Astrocyte (in vitro differentiated cells and primary cell): ENCODE measurements at regions not wholly inside any gene's neighbourhood (a gene's known extent, or its start where the extent isn't known, plus 50 kb on each side); places are given as distances from the start of the nearest gene placed in this dataset.
"Not testable (repeated sequence)": the region's sequence is repeated elsewhere in the genome, so short reads cannot be mapped to it uniquely, and the experiment has no call there.

ENCODE experiments used
- DNase-seq: peaks from one replicate; pipeline ENCODE4 v3.0.0-alpha.2; 2010; ENCODE audit warnings: low read depth
- FAIRE-seq: peaks from 2 replicates; lab custom pipeline; 2011; peaks lifted over from hg19 to GRCh38; lab: Jason Lieb, UNC
- H2AFZ ChIP-seq: 2 replicates; pipeline ENCODE4 v1.6.0; 2012; ENCODE audit warnings: low read depth, low read length, inconsistent platforms
- H3K27ac ChIP-seq: 2 replicates; pipeline ENCODE4 v1.5.1; 2011; ENCODE audit warnings: low read depth, low read length, inconsistent platforms
- H3K27me3 ChIP-seq: 2 replicates; pipeline ENCODE4 v1.6.0; 2011; ENCODE audit warnings: low read length, inconsistent platforms; ENCODE audit not compliant: insufficient read depth
- H3K36me3 ChIP-seq: 2 replicates; pipeline ENCODE4 v1.5.1; 2011; ENCODE audit warnings: low read length, inconsistent platforms; ENCODE audit not compliant: insufficient read depth
- H3K4me1 ChIP-seq: 2 replicates; pipeline ENCODE4 v1.5.1; 2011; ENCODE audit warnings: low read length, inconsistent platforms; ENCODE audit not compliant: insufficient read depth
- H3K4me2 ChIP-seq: 2 replicates; pipeline ENCODE4 v1.6.0; 2012; ENCODE audit warnings: low read length, inconsistent platforms
- H3K4me3 ChIP-seq: 2 replicates; pipeline ENCODE4 v1.5.1; 2011; ENCODE audit warnings: low read depth, mild to moderate bottlenecking, low read length, inconsistent platforms; ENCODE audit not compliant: insufficient read depth
- H3K79me2 ChIP-seq: 2 replicates; pipeline ENCODE4 v1.6.0; 2012; ENCODE audit warnings: mild to moderate bottlenecking, low read length, inconsistent platforms; ENCODE audit not compliant: insufficient read depth
- H3K9ac ChIP-seq: 2 replicates; pipeline ENCODE4 v1.6.0; 2012; ENCODE audit warnings: mild to moderate bottlenecking, low read length, inconsistent platforms
- H3K9me3 ChIP-seq: 2 replicates; pipeline ENCODE4 v1.5.1; 2012; ENCODE audit warnings: low read depth, mild to moderate bottlenecking, low read length, inconsistent platforms; ENCODE audit not compliant: insufficient read depth
- H4K20me1 ChIP-seq: 2 replicates; pipeline ENCODE4 v1.6.0; 2012; ENCODE audit warnings: low read length, inconsistent platforms; ENCODE audit not compliant: insufficient read depth
- H3K27ac Mint-ChIP-seq: one replicate; pipeline ENCODE4 v1.8.0; 2021; ENCODE audit warnings: mild to moderate bottlenecking, mixed read lengths; ENCODE audit not compliant: unreplicated experiment
- H3K27me3 Mint-ChIP-seq: one replicate; pipeline ENCODE4 v1.8.0; 2021; ENCODE audit warnings: low read depth, mixed read lengths; ENCODE audit not compliant: unreplicated experiment
- H3K36me3 Mint-ChIP-seq: one replicate; pipeline ENCODE4 v1.8.0; 2021; ENCODE audit warnings: low read depth, mixed read lengths; ENCODE audit not compliant: unreplicated experiment
- H3K4me1 Mint-ChIP-seq: one replicate; pipeline ENCODE4 v1.8.0; 2021; ENCODE audit warnings: low read depth, mixed read lengths; ENCODE audit not compliant: unreplicated experiment
- H3K4me3 Mint-ChIP-seq: one replicate; pipeline ENCODE4 v1.8.0; 2021; ENCODE audit warnings: mild to moderate bottlenecking, moderate library complexity, mixed read lengths; ENCODE audit not compliant: unreplicated experiment
- H3K9me3 Mint-ChIP-seq: one replicate; pipeline ENCODE4 v1.8.0; 2021; ENCODE audit warnings: mild to moderate bottlenecking, mixed read lengths; ENCODE audit not compliant: unreplicated experiment
- CTCF ChIP-seq: IDR thresholded peaks from 2 replicates; pipeline ENCODE4 v1.5.1; 2011; ENCODE audit warnings: low read depth, mild to moderate bottlenecking, inconsistent platforms, low read length, moderate library complexity; ENCODE audit not compliant: insufficient read depth
- EZH2 ChIP-seq: IDR thresholded peaks from 2 replicates; pipeline ENCODE4 v1.6.1; 2012; ENCODE audit warnings: mild to moderate bottlenecking, low read length, inconsistent platforms; ENCODE audit not compliant: insufficient read depth

GRCh38 chr22:16695261-16695660 lies 102.7 kb upstream of the CCT8L2 start:
- Mint-ChIP-seq H3K36me3 (no peaks in the 10 kb centered on the region), H3K4me3 (no peak overlapping the region), H3K27ac (no peak overlapping the region), H3K9me3 (peaks cover 31% of the 10 kb centered on the region), H3K4me1 (no peaks in the 10 kb centered on the region), H3K27me3 (no peaks in the 10 kb centered on the region)
- Histone ChIP-seq H3K9ac (no peak overlapping the region), H3K4me2 (no peak overlapping the region), H3K9me3 (peaks cover 3% of the 10 kb centered on the region), H3K4me3 (no peak overlapping the region), H3K27me3 (no peaks in the 10 kb centered on the region), H3K79me2 (no peaks in the 10 kb centered on the region), H3K4me1 (no peaks in the 10 kb centered on the region), H3K36me3 (no peaks in the 10 kb centered on the region), H2AFZ (no peak overlapping the region), H4K20me1 (no peaks in the 10 kb centered on the region), H3K27ac (no peak overlapping the region)
- TF ChIP-seq CTCF (no peak), EZH2 (no peak)
- FAIRE-seq (no peak), DNase-seq (no peak)

- not testable (repeated sequence) for DNase-seq, H3K27ac Mint-ChIP-seq, H3K4me3 Mint-ChIP-seq, H3K4me3 ChIP-seq, H3K4me1 ChIP-seq, H3K9me3 ChIP-seq, H4K20me1 ChIP-seq, H3K27me3 ChIP-seq, H3K4me1 Mint-ChIP-seq, H2AFZ ChIP-seq, H3K36me3 ChIP-seq, H3K4me2 ChIP-seq, H3K79me2 ChIP-seq, H3K27me3 Mint-ChIP-seq, H3K36me3 Mint-ChIP-seq, H3K27ac ChIP-seq, H3K9ac ChIP-seq
- H3K9me3 Mint-ChIP-seq = peaks cover 31% of the 10 kb centered on the region
- FAIRE-seq = peak; percentile 39
Observed at GRCh38 chr22:16693747-16694146, 101.1 kb upstream of the CCT8L2 start.

GRCh38 chr22:16689358-16689757 lies 96.7 kb upstream of the CCT8L2 start:
- not testable (repeated sequence) for H3K27me3 Mint-ChIP-seq, H3K9ac ChIP-seq, H3K9me3 Mint-ChIP-seq, H3K4me3 Mint-ChIP-seq, H3K4me3 ChIP-seq, H2AFZ ChIP-seq, H3K27ac Mint-ChIP-seq, FAIRE-seq, H3K79me2 ChIP-seq, H3K36me3 ChIP-seq, H4K20me1 ChIP-seq, H3K27me3 ChIP-seq, DNase-seq, H3K4me1 Mint-ChIP-seq, H3K36me3 Mint-ChIP-seq, H3K4me1 ChIP-seq, H3K9me3 ChIP-seq, H3K4me2 ChIP-seq, H3K27ac ChIP-seq

- H4K20me1 ChIP-seq, FAIRE-seq, H3K27ac Mint-ChIP-seq, H3K4me1 ChIP-seq, H3K4me3 Mint-ChIP-seq, H3K27me3 Mint-ChIP-seq, H3K9me3 Mint-ChIP-seq, H3K4me3 ChIP-seq, DNase-seq, H3K9me3 ChIP-seq, H3K36me3 ChIP-seq, H3K27me3 ChIP-seq, H3K9ac ChIP-seq, H3K27ac ChIP-seq, H2AFZ ChIP-seq, H3K36me3 Mint-ChIP-seq, H3K4me1 Mint-ChIP-seq, H3K4me2 ChIP-seq, H3K79me2 ChIP-seq: not testable (repeated sequence)
Observed at GRCh38 chr22:16681290-16681689, 88.7 kb upstream of the CCT8L2 start.

GRCh38 chr22:16680209-16680899 lies 87.7 kb upstream of the CCT8L2 start:
- not testable (repeated sequence) for H3K4me3 ChIP-seq, H3K36me3 Mint-ChIP-seq, H3K9me3 Mint-ChIP-seq

More at GRCh38 chr22:16680209-16680899, 87.7 kb upstream of the CCT8L2 start:
- H3K9ac ChIP-seq, H3K27me3 ChIP-seq, H3K79me2 ChIP-seq, FAIRE-seq, H3K4me2 ChIP-seq, H3K27ac ChIP-seq, H4K20me1 ChIP-seq, H3K4me3 Mint-ChIP-seq, H3K27ac Mint-ChIP-seq, H3K4me1 Mint-ChIP-seq, H3K36me3 ChIP-seq, DNase-seq, H3K27me3 Mint-ChIP-seq, H3K4me1 ChIP-seq, H3K9me3 ChIP-seq, H2AFZ ChIP-seq: not testable (repeated sequence)
